Osteocyte (in vitro differentiated cells): ENCODE measurements at regions not wholly inside any gene's neighbourhood (a gene's known extent, or its start where the extent isn't known, plus 50 kb on each side); places are given as distances from the start of the nearest gene placed in this dataset.

Source experiments
- DNase-seq: peaks from one replicate; pipeline ENCODE4 v3.0.0; 2021; ENCODE audit warnings: mixed read lengths; ENCODE audit not compliant: unreplicated experiment; ENCODE audit errors: extremely low spot score
- H3K27ac Mint-ChIP-seq: one replicate; pipeline ENCODE4 v1.8.0; 2021; ENCODE audit warnings: mild to moderate bottlenecking, mixed read lengths; ENCODE audit not compliant: unreplicated experiment
- H3K27me3 Mint-ChIP-seq: one replicate; pipeline ENCODE4 v1.8.0; 2021; ENCODE audit warnings: mixed read lengths; ENCODE audit not compliant: unreplicated experiment
- H3K36me3 Mint-ChIP-seq: one replicate; pipeline ENCODE4 v1.8.0; 2021; ENCODE audit warnings: mixed read lengths; ENCODE audit not compliant: unreplicated experiment
- H3K4me1 Mint-ChIP-seq: one replicate; pipeline ENCODE4 v1.8.0; 2021; ENCODE audit warnings: mixed read lengths; ENCODE audit not compliant: unreplicated experiment
- H3K4me3 Mint-ChIP-seq: one replicate; pipeline ENCODE4 v1.8.0; 2021; ENCODE audit warnings: mild to moderate bottlenecking, moderate library complexity, mixed read lengths; ENCODE audit not compliant: unreplicated experiment
- H3K9me3 Mint-ChIP-seq: one replicate; pipeline ENCODE4 v1.8.0; 2021; ENCODE audit warnings: mixed read lengths; ENCODE audit not compliant: unreplicated experiment
- TF ChIP-seq, protein P1 (sequence below): fragments of 200-600 bp; sonication (generic); IDR thresholded peaks from 2 replicates; pipeline ENCODE4 v1.5.0; 2021; ENCODE audit warnings: antibody characterized with exemption, mild to moderate bottlenecking, moderate library complexity

DNA sequence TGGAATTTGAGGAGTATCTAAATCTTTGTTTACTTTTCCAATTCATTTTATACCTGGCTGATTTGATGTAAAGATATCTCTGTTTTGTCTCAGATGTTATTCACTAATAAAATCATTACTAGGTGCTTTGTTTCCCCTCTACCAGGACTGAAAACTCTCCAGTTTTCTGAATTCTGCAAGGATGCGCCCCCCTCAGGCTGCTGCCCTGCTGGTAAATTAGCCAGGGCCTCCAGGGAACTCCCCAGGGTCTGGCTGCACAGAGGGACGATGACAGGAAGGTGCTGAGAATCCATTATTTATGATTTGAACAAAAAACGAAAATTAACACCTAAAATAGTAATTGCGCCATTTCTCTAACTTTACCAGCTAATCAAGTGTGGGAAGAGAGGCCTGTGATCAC lies 541.2 kb upstream of the POU3F3 start:
- H3K36me3 Mint-ChIP-seq: no peaks in the 10 kb centered on the region
- H3K27ac Mint-ChIP-seq: no peak overlapping the region
- no peak overlapping the region for H3K4me3 Mint-ChIP-seq
- peaks cover 3% of the 10 kb centered on the region for H3K9me3 Mint-ChIP-seq
- TF ChIP-seq, protein P1, sequence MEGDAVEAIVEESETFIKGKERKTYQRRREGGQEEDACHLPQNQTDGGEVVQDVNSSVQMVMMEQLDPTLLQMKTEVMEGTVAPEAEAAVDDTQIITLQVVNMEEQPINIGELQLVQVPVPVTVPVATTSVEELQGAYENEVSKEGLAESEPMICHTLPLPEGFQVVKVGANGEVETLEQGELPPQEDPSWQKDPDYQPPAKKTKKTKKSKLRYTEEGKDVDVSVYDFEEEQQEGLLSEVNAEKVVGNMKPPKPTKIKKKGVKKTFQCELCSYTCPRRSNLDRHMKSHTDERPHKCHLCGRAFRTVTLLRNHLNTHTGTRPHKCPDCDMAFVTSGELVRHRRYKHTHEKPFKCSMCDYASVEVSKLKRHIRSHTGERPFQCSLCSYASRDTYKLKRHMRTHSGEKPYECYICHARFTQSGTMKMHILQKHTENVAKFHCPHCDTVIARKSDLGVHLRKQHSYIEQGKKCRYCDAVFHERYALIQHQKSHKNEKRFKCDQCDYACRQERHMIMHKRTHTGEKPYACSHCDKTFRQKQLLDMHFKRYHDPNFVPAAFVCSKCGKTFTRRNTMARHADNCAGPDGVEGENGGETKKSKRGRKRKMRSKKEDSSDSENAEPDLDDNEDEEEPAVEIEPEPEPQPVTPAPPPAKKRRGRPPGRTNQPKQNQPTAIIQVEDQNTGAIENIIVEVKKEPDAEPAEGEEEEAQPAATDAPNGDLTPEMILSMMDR: no peak
- no peak for DNase-seq
- H3K27me3 Mint-ChIP-seq: no peaks in the 10 kb centered on the region
- H3K4me1 Mint-ChIP-seq: no peaks in the 10 kb centered on the region

DNA sequence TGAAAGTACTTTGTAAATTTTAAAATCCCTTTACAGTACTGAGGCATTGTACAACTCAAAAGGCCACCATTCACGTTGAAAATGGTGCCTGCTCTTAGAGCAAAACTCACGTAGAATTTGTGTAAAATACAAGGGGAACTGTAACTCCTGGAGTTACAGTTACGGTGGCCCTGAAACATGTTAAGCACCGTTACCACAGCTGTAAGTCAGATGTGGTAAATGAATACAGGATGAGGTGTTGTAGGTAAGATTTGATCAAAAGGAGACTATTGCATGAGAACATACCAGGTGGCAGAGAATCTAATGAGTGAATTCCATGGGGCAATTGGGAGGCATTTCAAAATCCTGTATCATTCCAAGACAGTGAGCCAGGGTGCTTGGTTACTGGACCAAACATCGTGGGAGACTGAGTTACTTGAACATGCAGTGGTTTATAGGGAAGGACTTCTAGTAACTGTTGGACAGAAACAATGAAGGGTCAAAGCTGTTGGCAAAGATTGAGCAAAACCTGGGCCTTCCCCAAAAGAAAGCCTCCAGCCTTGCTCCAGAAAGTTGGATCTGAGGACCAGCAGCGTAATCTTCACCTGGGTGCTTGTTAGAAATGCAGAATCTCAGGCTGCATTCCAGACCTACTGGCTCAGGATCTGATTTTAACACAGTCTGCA lies 535.8 kb upstream of the POU3F3 start:
- no peaks in the 10 kb centered on the region for H3K9me3 Mint-ChIP-seq
- DNase-seq: no peak
- peaks cover 19% of the 10 kb centered on the region for H3K27me3 Mint-ChIP-seq
- H3K36me3 Mint-ChIP-seq: no peaks in the 10 kb centered on the region
- H3K4me3 Mint-ChIP-seq: no peak overlapping the region
- TF ChIP-seq, protein P1: no peak
- H3K27ac Mint-ChIP-seq: no peak overlapping the region
- peaks cover 5% of the 10 kb centered on the region for H3K4me1 Mint-ChIP-seq

DNA sequence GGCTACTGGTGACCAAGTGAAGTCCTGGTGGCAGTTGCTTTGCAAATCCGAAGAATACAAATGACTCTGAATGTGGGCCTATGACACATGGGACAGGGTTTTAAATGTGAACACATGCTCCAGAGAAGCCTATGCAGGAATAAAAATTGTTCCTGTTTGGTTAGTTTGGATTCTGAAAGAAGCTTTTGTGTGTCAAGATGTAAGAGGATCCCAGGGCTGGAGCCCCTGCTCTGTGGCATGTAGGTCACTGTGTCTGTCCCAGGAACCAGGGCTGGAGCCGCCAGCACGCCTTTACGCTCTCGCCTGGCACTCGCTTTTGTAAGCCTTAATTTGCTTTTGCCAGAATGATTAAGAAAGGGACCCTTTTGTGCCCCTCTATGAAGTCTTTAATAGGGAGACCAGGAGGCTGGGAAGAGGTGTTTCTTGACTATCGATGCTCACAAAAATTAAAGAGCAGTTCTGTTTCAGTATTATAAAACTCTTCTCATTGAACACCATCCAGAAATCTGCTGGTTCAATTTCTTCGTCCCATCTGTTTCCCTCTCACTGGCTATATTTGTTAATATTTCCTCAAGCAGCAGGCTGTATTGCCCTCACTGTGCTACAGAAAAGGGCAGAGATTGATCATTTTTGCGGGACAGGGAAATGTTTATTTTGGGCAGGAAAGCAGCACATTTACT lies 532.7 kb upstream of the POU3F3 start:
- H3K4me1 Mint-ChIP-seq: peaks cover 5% of the 10 kb centered on the region
- H3K27me3 Mint-ChIP-seq: peaks cover 26% of the 10 kb centered on the region
- H3K9me3 Mint-ChIP-seq: no peaks in the 10 kb centered on the region
- no peak overlapping the region for H3K4me3 Mint-ChIP-seq
- TF ChIP-seq, protein P1: no peak
- no peak overlapping the region for H3K27ac Mint-ChIP-seq
- H3K36me3 Mint-ChIP-seq: no peaks in the 10 kb centered on the region
- no peak for DNase-seq

DNA sequence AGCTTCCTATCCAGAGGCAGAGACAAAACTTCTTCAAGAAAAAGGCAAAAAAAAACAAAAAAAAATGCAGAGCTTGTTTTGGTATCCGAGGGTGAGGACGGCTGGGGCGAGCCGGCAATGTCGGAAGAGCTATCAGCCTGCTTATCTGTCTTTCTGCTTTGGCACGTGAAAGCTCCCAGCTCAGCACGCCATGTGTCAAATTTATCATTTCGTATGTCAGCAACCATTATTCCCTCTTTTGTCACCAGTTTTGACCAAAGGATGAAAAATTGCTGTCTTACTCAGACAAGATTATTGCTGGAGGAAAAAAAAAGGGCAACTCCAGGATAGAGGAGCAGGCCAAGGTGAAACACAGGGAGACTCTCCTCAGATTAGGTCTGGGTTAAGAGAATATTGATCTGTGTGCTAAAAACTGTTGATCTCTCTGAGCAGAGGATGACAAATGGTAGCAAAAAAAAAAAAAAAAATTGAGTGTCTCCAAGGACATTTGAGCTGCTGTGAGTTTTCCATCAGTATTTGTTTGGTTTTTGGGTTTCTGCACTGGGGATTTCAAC lies 532.0 kb upstream of the POU3F3 start:
- peaks cover 26% of the 10 kb centered on the region for H3K27me3 Mint-ChIP-seq
- peaks cover 5% of the 10 kb centered on the region for H3K4me1 Mint-ChIP-seq
- TF ChIP-seq, protein P1: no peak
- no peak for DNase-seq
- no peaks in the 10 kb centered on the region for H3K9me3 Mint-ChIP-seq
- H3K27ac Mint-ChIP-seq: no peak overlapping the region
- no peaks in the 10 kb centered on the region for H3K36me3 Mint-ChIP-seq
- no peak overlapping the region for H3K4me3 Mint-ChIP-seq

DNA sequence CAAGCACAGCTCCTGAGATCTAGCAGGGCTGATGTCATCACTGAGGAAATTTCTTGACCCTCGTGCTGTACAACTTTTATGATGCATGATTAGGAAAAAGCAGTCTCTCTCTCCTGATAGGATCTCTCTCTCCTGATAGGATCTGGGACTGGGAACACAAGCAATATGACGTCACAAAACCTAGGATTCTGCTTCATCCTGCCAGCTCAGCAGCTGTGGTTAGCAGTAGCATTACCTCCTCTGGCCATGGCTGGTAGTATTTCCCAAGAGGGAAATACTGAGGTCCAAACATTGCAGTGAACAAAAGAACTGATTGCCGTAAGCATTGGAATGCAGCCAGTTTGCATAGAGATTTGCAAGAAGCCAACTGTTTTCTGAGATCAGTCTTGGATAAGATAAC lies 521.2 kb upstream of the POU3F3 start:
- Mint-ChIP-seq H3K9me3 (peaks cover 6% of the 10 kb centered on the region), H3K4me1 (no peaks in the 10 kb centered on the region), H3K4me3 (no peak overlapping the region), H3K27me3 (no peaks in the 10 kb centered on the region), H3K27ac (no peak overlapping the region), H3K36me3 (no peaks in the 10 kb centered on the region)
- no peak for DNase-seq
- TF ChIP-seq, protein P1: no peak
